H9 (cell line): ENCODE measurements at regions not wholly inside any gene's neighbourhood (a gene's known extent, or its start where the extent isn't known, plus 50 kb on each side); places are given as distances from the start of the nearest gene placed in this dataset.

Experiments used
- DNase-seq: peaks from one replicate; pipeline ENCODE4 v3.0.0-alpha.2; 2017
- H2AFZ ChIP-seq: one replicate; pipeline ENCODE4 v1.6.1; 2013; ENCODE audit warnings: mild to moderate bottlenecking, low read length, control low read depth, moderate library complexity
- H2AK5ac ChIP-seq: 2 replicates; pipeline ENCODE4 v1.6.1; 2013; ENCODE audit warnings: low read length, control low read depth, mixed read lengths; ENCODE audit not compliant: insufficient read length
- H2BK120ac ChIP-seq: one replicate; pipeline ENCODE4 v1.6.1; 2013; ENCODE audit warnings: low read depth, mild to moderate bottlenecking, low read length, control low read depth, inconsistent platforms; ENCODE audit not compliant: poor library complexity, severe bottlenecking
- H2BK12ac ChIP-seq: 2 replicates; pipeline ENCODE4 v1.6.1; 2013; ENCODE audit warnings: low read length, control low read depth, mixed read lengths, low read depth; ENCODE audit not compliant: insufficient read length
- H2BK15ac ChIP-seq: 2 replicates; pipeline ENCODE4 v1.6.1; 2013; ENCODE audit warnings: low read depth, low read length, control low read depth
- H2BK20ac ChIP-seq: one replicate; pipeline ENCODE4 v1.6.1; 2013; ENCODE audit warnings: low read depth, mild to moderate bottlenecking, low read length, control low read depth, inconsistent platforms; ENCODE audit not compliant: poor library complexity, severe bottlenecking
- H2BK5ac ChIP-seq: 2 replicates; pipeline ENCODE4 v1.6.1; 2013; ENCODE audit warnings: low read length, control low read depth, mixed read lengths; ENCODE audit not compliant: insufficient read length
- H3K14ac ChIP-seq: 2 replicates; pipeline ENCODE4 v1.6.1; 2013; ENCODE audit warnings: low read length, control low read depth; ENCODE audit not compliant: insufficient read depth
- H3K18ac ChIP-seq: 2 replicates; pipeline ENCODE4 v1.6.1; 2013; ENCODE audit warnings: low read depth, mild to moderate bottlenecking, mixed read lengths, low read length, control low read depth; ENCODE audit not compliant: insufficient read length
- H3K23ac ChIP-seq: 2 replicates; pipeline ENCODE4 v1.6.1; 2013; ENCODE audit warnings: low read length, control low read depth, mixed read lengths, low read depth; ENCODE audit not compliant: insufficient read length
- H3K23me2 ChIP-seq: 2 replicates; pipeline ENCODE4 v1.6.1; 2013; ENCODE audit warnings: low read depth, mild to moderate bottlenecking, mixed read lengths, low read length, control low read depth; ENCODE audit not compliant: insufficient read length, poor library complexity, severe bottlenecking
- H3K27ac ChIP-seq: 2 replicates; pipeline ENCODE4 v1.5.1; 2013; ENCODE audit warnings: low read length, control low read depth, mixed read lengths, low read depth; ENCODE audit not compliant: insufficient read length
- H3K27me3 ChIP-seq: 2 replicates; pipeline ENCODE4 v1.6.1; 2013; ENCODE audit warnings: low read length, control low read depth, inconsistent platforms; ENCODE audit not compliant: insufficient read depth
- H3K4ac ChIP-seq: 2 replicates; pipeline ENCODE4 v1.6.1; 2013; ENCODE audit warnings: low read depth, mild to moderate bottlenecking, control low read depth, inconsistent platforms, low read length, moderate library complexity
- H3K4me1 ChIP-seq: 2 replicates; pipeline ENCODE4 v1.6.1; 2013; ENCODE audit warnings: low read length, control low read depth, inconsistent platforms; ENCODE audit not compliant: insufficient read depth
- H3K4me2 ChIP-seq: 2 replicates; pipeline ENCODE4 v1.6.1; 2013; ENCODE audit warnings: low read length, control low read depth, mixed read lengths; ENCODE audit not compliant: insufficient read length, insufficient read depth
- H3K56ac ChIP-seq: 2 replicates; pipeline ENCODE4 v1.6.1; 2013; ENCODE audit warnings: low read depth, mild to moderate bottlenecking, mixed read lengths, low read length, control low read depth; ENCODE audit not compliant: insufficient read length
- H3K79me1 ChIP-seq: 2 replicates; pipeline ENCODE4 v1.6.1; 2013; ENCODE audit warnings: low read depth, mild to moderate bottlenecking, moderate library complexity, low read length, control low read depth, inconsistent platforms; ENCODE audit not compliant: insufficient read depth, poor library complexity, severe bottlenecking
- H3K79me2 ChIP-seq: 2 replicates; pipeline ENCODE4 v1.6.1; 2013; ENCODE audit warnings: low read length, control low read depth, inconsistent platforms; ENCODE audit not compliant: insufficient read depth
- H3K9ac ChIP-seq: 2 replicates; pipeline ENCODE4 v1.6.1; 2013; ENCODE audit warnings: low read length, control low read depth, mixed read lengths; ENCODE audit not compliant: insufficient read length; ENCODE audit errors: extremely low read depth
- H3K9me3 ChIP-seq: one replicate; pipeline ENCODE4 v1.6.1; 2013; ENCODE audit warnings: low read depth, low read length, inconsistent platforms; ENCODE audit not compliant: control insufficient read depth
- H3T11ph ChIP-seq: one replicate; pipeline ENCODE4 v1.6.1; 2013; ENCODE audit warnings: mild to moderate bottlenecking, low read length, control low read depth, inconsistent platforms
- H4K20me1 ChIP-seq: one replicate; pipeline ENCODE4 v1.6.1; 2013; ENCODE audit not compliant: control insufficient read depth, insufficient read length, insufficient read depth
- H4K5ac ChIP-seq: 2 replicates; pipeline ENCODE4 v1.6.1; 2013; ENCODE audit warnings: low read depth, mild to moderate bottlenecking, mixed read lengths, low read length, control low read depth; ENCODE audit not compliant: insufficient read length
- H4K8ac ChIP-seq: replicated peaks from 2 replicates; pipeline ENCODE4 v1.6.1; 2013; ENCODE audit warnings: low read length, control low read depth, mixed read lengths, low read depth; ENCODE audit not compliant: insufficient read length
- H4K91ac ChIP-seq: 2 replicates; pipeline ENCODE4 v1.6.1; 2013; ENCODE audit warnings: low read depth, mild to moderate bottlenecking, moderate library complexity, mixed read lengths, low read length, control low read depth; ENCODE audit not compliant: insufficient read length
- H3K27ac Mint-ChIP-seq, 3 experiments: 2 replicates in 2 of 3; 3 replicates in 1 of 3; pipeline ENCODE4 v1.8.0; 2020 to 2021; ENCODE audit warnings: mixed read lengths in 3 of 3, mild to moderate bottlenecking in 1 of 3, moderate library complexity in 1 of 3
- H3K27me3 Mint-ChIP-seq: 2 replicates; pipeline ENCODE4 v1.8.0; 2021; ENCODE audit warnings: low read depth, mild to moderate bottlenecking, moderate library complexity, mixed read lengths
- H3K36me3 Mint-ChIP-seq, 3 experiments: 2 replicates in 2 of 3; 3 replicates in 1 of 3; pipeline ENCODE4 v1.8.0; 2020 to 2021; ENCODE audit warnings: low read depth in 3 of 3, mixed read lengths in 3 of 3; ENCODE audit not compliant: insufficient read depth in 1 of 3
- H3K4me1 Mint-ChIP-seq, 2 experiments: 2 replicates each; pipeline ENCODE4 v1.8.0; 2020; ENCODE audit warnings: mixed read lengths in 2 of 2
- H3K4me3 Mint-ChIP-seq, 2 experiments: 2 replicates in 1 of 2; 3 replicates in 1 of 2; pipeline ENCODE4 v1.8.0; 2020 to 2021; ENCODE audit warnings: mild to moderate bottlenecking in 2 of 2, mixed read lengths in 2 of 2, moderate library complexity in 1 of 2
- H3K9me3 Mint-ChIP-seq, 2 experiments: 2 replicates in 1 of 2; 3 replicates in 1 of 2; pipeline ENCODE4 v1.8.0; 2020; ENCODE audit warnings: mild to moderate bottlenecking in 2 of 2, mixed read lengths in 2 of 2, moderate library complexity in 1 of 2
- CTCF ChIP-seq: fragments of 200-600 bp; sonication (generic); conservative IDR thresholded peaks from 3 replicates; pipeline ENCODE4 v1.8.0; 2021; ENCODE audit warnings: antibody characterized with exemption, mild to moderate bottlenecking
- WGBS: extraction: QIAGEN DNeasy Blood & Tissue Kit; methylation state at CpG from one replicate; pipeline ENCODE4 v1.1.7; 2013; ENCODE audit warnings: missing lambda C conversion rate, low lambda C conversion rate, mixed read lengths; ENCODE audit not compliant: insufficient read length; ENCODE audit errors: extremely low coverage; 5-methylcytosine and 5-hydroxymethylcytosine counted together

GRCh38 chr21:27306791-27307775 lies 340.2 kb upstream of the ADAMTS5 start:
- Histone ChIP-seq H2BK15ac (no peak overlapping the region), H3K79me2 (no peaks in the 10 kb centered on the region)

More at GRCh38 chr21:27306791-27307775, 340.2 kb upstream of the ADAMTS5 start:
- no peak overlapping the region for H4K91ac ChIP-seq
- H3K27me3 Mint-ChIP-seq: no peaks in the 10 kb centered on the region
- H3K36me3 Mint-ChIP-seq: peaks cover 2 to 11% (median 8%) of the 10 kb centered on the region in 3 experiments; a peak in 5 of 7 replicates
- no peak overlapping the region for H3K4me2 ChIP-seq
- peaks cover 3 to 14% of the 10 kb centered on the region in 2 experiments; a peak in 4 of 5 replicates for H3K9me3 Mint-ChIP-seq
- no peaks in the 10 kb centered on the region for H3K79me1 ChIP-seq
- no peak overlapping the region for H3K18ac ChIP-seq
- no peaks in the 10 kb centered on the region for H3K23me2 ChIP-seq
- no peaks in the 10 kb centered on the region for H3K4me1 ChIP-seq
- no peak overlapping the region for H2BK20ac ChIP-seq
- no peak overlapping the region for H3K27ac Mint-ChIP-seq
- no peak for DNase-seq
- no peak overlapping the region for H4K8ac ChIP-seq
- no peaks in the 10 kb centered on the region for H3K4me1 Mint-ChIP-seq
- no peak overlapping the region for H3T11ph ChIP-seq
- H3K4ac ChIP-seq: no peak overlapping the region
- H3K56ac ChIP-seq: no peak overlapping the region
- no peak for TF ChIP-seq CTCF
- no peak overlapping the region for H3K4me3 Mint-ChIP-seq
- H3K27me3 ChIP-seq: no peaks in the 10 kb centered on the region
- H3K9ac ChIP-seq: no peak overlapping the region
- no CpG with 5 or more reads among the region's 4 CpGs for WGBS
- H3K14ac ChIP-seq: no peak overlapping the region
- no peaks in the 10 kb centered on the region for H3K9me3 ChIP-seq
- no peak overlapping the region for H2AFZ ChIP-seq
- no peak overlapping the region for H2BK120ac ChIP-seq
- no peaks in the 10 kb centered on the region for H4K20me1 ChIP-seq
- H3K23ac ChIP-seq: no peak overlapping the region
- no peak overlapping the region for H2AK5ac ChIP-seq
- no peak overlapping the region for H2BK12ac ChIP-seq
- H2BK5ac ChIP-seq: no peak overlapping the region
- H4K5ac ChIP-seq: no peak overlapping the region
- H3K27ac ChIP-seq: no peak overlapping the region
